H1 (cell line): ENCODE measurements at regions not wholly inside any gene's neighbourhood (a gene's known extent, or its start where the extent isn't known, plus 50 kb on each side); places are given as distances from the start of the nearest gene placed in this dataset.

ENCODE experiments used
- CBX8 ChIP-seq: fragments of 300-800, 300-1000 bp; sonication (generic); IDR thresholded peaks from 2 replicates; pipeline ENCODE4 v1.7.1; 2016; ENCODE audit warnings: low read depth, low read length, borderline replicate concordance
- CEBPB ChIP-seq: IDR thresholded peaks from 2 replicates; pipeline ENCODE4 v1.6.1; 2012; ENCODE audit warnings: low read depth, low read length
- CHD7 ChIP-seq: fragments of 300-600 bp; sonication (generic); IDR thresholded peaks from 2 replicates; pipeline ENCODE4 v1.7.1; 2012; ENCODE audit warnings: low read length, moderate library complexity, mild to moderate bottlenecking, inconsistent platforms; ENCODE audit not compliant: insufficient replicate concordance
- CTBP2 ChIP-seq: IDR thresholded peaks from 2 replicates; pipeline ENCODE4 v1.7.0; 2011; ENCODE audit warnings: borderline replicate concordance, mild to moderate bottlenecking, moderate library complexity, mixed read lengths, low read length; ENCODE audit not compliant: insufficient read depth, insufficient read length
- E2F6 ChIP-seq: IDR thresholded peaks from 2 replicates; pipeline ENCODE4 v1.6.1; 2012; ENCODE audit warnings: inconsistent platforms
- FOSL1 ChIP-seq: IDR thresholded peaks from 2 replicates; pipeline ENCODE4 v1.6.1; 2011; ENCODE audit warnings: mild to moderate bottlenecking, low read depth, low read length, moderate library complexity; ENCODE audit not compliant: insufficient read depth
- HDAC6 ChIP-seq: IDR thresholded peaks from one replicate; pipeline ENCODE4 v1.7.1; 2012; ENCODE audit warnings: low read depth, mild to moderate bottlenecking, inconsistent platforms, low read length, moderate library complexity
- NRF1 ChIP-seq: IDR thresholded peaks from 2 replicates; pipeline ENCODE4 v1.6.1; 2011; ENCODE audit warnings: mild to moderate bottlenecking, low read depth, low read length, improper control_type of control experiment
- RNF2 ChIP-seq: fragments of 200-900, 300-1000 bp; sonication (generic); IDR thresholded peaks from 2 replicates; pipeline ENCODE4 v1.7.1; 2016; ENCODE audit warnings: borderline replicate concordance, low read depth, mild to moderate bottlenecking, antibody characterized with exemption, low read length; ENCODE audit not compliant: poor library complexity, severe bottlenecking; ENCODE audit errors: missing control alignments
- SP1 ChIP-seq: IDR thresholded peaks from 2 replicates; pipeline ENCODE4 v1.6.1; 2011; ENCODE audit warnings: low read depth, low read length
- SRF ChIP-seq: IDR thresholded peaks from 2 replicates; pipeline ENCODE4 v1.6.1; 2011; ENCODE audit warnings: mild to moderate bottlenecking, low read depth, low read length, moderate library complexity
- TBP ChIP-seq: IDR thresholded peaks from 2 replicates; pipeline ENCODE4 v1.6.1; 2011; ENCODE audit warnings: low read depth, low read length, improper control_type of control experiment

GRCh38 chr14:25848601-25849000, 749.2 kb downstream of the NOVA1 start (continued):
- TF ChIP-seq CHD7 (no peak), E2F6 (no peak), SP1 (no peak), CBX8 (no peak), NRF1 (no peak), TBP (no peak), SRF (no peak), HDAC6 (no peak), RNF2 (no peak), CEBPB (no peak), CTBP2 (no peak), FOSL1 (no peak)
